CD4-positive, alpha-beta T cell treated with Interleukin-6 at 100 ng/mL for 8 hours (primary cell): ENCODE measurements at regions not wholly inside any gene's neighbourhood (a gene's known extent, or its start where the extent isn't known, plus 50 kb on each side); places are given as distances from the start of the nearest gene placed in this dataset.

Experiments used
- DNase-seq: peaks from one replicate; pipeline ENCODE4 v3.0.0-alpha.2; 2020; ENCODE audit warnings: mixed read lengths, low spot score

GRCh38 chr3:193847402-193847801 is 254.4 kb downstream of the OPA1 start:
- no peak for DNase-seq

- no peak for DNase-seq
These were observed 255.5 kb downstream of the OPA1 start for GRCh38 chr3:193848547-193848946.

DNA sequence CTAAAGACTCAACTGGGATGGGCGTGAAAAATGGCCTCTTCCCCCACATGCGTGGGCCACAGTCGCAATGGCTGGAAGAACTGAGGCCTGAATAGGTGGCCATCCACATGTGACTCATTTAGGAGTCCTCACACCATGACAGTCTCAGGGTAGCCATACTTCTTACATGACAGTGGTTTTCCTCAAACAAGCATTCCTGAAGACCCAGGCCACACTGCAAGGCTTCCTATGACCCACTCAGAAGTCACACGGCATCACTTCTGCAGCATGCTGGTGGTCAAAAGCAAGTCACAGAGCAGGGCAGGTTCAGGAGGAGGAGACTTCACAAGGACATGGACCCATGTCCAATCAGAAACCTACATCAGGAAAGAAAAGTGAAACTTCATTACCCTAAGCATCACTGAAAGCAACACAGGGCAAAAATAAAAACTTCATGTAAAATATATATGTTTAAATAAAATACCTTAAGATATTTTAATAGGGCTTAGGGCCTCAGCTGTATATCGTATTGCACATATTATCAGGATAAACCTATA is 257.1 kb downstream of the OPA1 start:
- DNase-seq = no peak

- DNase-seq = no peak
These were observed 258.4 kb downstream of the OPA1 start for GRCh38 chr3:193851428-193851847.

DNA sequence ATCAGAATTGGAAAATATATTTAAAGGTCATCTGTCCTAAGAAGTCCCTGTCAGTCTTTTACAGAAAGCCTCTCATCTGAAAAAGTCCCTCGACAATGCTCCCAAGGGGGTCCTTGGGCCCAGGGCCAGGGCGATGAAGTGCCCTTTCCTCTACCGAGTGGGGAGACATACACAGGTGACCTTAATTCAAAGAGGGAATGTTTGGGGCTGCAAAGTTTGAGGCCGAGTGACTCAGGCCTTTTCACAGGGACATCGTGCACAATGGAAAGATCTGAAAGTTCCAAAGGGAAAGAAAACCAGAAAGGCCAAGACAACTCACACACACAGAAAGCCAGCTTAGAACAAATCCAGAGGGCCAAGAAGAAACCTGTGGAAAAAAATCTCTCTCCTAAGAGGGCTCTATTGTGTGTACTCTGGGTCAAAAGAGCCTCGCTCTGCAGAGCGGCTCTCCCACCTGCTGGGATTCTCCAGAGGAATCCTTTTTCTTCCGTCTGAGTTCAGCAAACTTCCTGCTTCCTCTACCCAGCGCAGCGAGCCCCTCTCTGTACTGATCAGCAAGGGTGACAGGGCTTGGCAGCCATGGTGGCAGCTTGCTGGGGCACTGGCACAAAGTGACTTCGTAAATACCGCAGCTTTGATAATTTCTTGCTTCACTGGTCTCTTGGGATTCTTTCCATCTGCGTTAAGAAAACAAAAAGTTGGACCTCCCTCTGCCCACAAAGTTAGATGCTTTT is 259.1 kb downstream of the OPA1 start:
- DNase-seq = no peak

- no peak for DNase-seq
These were observed 259.9 kb downstream of the OPA1 start for GRCh38 chr3:193852901-193853300.

DNA sequence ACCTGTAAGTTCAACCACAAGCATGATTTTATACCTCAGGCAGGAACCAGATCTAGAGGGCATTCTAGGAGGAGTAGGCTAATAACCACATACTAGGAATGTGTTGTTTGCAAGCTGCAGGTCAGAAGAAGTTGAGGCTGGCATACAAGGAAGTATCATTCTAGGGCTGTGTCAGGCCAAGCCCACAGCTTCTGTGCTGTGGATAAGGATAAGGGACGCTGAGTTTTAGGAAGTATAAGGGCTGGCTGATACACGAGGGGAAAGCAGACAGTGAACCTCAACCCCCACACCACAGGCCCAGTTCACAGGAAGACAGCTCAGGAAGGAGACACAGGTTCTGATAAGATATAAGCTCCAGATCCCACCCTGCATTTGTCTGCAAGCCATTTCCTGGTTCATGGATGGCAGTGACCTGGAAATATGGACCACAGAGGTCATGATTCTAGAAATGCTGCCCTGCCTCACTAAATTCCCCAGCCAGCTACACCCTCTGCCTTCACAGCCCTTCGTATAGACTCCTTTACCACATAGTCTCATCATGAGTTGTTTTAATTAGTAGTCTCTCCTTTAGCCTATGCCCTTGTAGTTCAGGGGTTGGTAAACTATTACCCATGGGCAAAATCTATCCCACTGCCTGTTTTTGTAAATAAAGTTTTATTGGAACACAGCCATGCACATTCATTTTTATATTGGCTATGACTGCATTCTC is 260.7 kb downstream of the OPA1 start:
- no peak for DNase-seq

DNA sequence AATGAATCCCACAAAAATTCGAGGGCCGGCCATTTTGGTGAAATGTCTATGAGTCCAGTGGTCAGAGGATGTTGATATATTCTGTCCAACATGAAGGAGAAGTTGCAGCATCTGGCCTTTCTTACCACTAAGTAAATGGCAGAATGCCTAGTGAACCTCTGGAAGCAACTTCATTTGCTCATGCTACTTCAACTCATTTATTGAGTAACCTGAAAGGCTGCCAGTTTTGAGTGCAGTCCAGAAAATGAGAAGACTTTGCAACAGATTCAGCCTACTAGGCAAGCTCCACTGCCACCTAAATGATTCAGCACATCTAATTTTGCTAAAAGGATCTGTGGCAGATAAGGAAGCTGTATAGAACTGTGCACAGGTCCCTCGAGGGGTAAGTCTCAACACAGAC is 265.0 kb downstream of the OPA1 start:
- no peak for DNase-seq

DNA sequence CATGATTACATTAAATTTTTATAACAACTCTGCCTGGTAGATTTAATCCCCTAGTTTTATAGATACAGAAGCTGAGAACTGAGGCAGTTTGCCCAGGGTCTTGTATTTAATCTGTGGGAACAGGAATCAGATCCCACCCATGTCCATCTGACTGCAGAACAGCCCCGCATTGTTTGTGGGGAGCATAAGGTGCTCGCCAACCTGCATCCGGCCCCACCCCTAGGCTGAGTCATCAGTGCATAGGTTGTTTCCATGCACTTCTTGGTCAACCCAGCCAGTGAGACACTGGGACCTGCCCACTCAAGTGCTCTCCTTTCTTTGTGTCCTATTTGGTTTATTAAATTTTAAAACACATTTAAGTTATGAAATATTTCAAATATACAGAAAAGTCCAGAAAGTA is 266.2 kb downstream of the OPA1 start:
- no peak for DNase-seq

GRCh38 chr3:193861012-193861411 is 268.0 kb downstream of the OPA1 start:
- no peak for DNase-seq

DNA sequence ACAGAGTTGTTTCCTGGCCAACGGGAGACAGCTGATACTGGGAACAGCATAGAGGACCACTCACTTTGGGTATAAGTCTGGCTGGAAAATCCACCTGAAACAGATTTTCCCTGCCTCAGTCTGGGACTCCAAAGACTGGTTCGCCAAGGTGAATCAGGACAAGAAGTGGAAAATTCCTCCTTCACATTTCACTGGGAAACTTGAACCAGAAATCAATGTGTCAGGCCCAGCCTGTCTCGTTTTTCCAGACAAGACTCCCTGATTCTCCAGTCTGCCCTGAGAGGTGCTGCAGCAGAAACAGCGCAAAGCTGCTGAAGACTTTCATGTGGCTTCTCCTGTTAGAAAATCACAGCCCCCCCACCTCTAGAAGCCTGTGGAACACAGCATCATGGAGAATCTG is 269.8 kb downstream of the OPA1 start:
- DNase-seq = no peak

GRCh38 chr3:193863657-193864357 is 270.8 kb downstream of the OPA1 start:
- DNase-seq = no peak

GRCh38 chr3:193865339-193865738 is 270.6 kb upstream of the HES1 start:
- DNase-seq = no peak

DNA sequence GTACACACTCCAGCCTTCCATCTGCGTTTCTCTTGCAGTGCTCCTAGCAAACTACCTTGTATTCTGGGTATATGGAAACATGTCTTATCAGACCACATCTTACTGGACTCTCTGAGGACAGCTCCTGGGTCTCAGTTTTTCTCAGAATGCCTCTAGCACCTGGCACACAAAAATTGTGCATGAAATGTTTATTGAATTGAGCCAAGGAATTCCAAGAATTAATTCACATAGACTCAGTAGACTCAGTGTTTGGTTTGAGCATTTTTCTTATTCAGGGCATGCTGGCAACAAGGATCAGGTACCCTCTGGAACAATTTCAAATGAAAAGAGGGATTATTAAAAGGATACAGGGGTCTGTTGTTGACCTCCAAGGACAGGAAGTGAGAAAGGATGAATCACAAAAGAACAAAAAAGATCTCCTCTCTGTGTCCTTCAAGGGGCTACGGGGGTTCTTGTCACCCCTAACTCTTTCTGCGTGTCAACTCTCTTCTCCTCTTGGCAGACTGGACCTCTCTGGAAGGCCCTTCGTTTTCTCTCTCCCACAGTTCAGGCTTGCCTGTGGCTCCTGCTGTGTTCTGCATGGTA is 270.0 kb upstream of the HES1 start:
- DNase-seq = no peak

- DNase-seq = no peak
These were observed 267.4 kb upstream of the HES1 start for GRCh38 chr3:193868590-193868989.

DNA sequence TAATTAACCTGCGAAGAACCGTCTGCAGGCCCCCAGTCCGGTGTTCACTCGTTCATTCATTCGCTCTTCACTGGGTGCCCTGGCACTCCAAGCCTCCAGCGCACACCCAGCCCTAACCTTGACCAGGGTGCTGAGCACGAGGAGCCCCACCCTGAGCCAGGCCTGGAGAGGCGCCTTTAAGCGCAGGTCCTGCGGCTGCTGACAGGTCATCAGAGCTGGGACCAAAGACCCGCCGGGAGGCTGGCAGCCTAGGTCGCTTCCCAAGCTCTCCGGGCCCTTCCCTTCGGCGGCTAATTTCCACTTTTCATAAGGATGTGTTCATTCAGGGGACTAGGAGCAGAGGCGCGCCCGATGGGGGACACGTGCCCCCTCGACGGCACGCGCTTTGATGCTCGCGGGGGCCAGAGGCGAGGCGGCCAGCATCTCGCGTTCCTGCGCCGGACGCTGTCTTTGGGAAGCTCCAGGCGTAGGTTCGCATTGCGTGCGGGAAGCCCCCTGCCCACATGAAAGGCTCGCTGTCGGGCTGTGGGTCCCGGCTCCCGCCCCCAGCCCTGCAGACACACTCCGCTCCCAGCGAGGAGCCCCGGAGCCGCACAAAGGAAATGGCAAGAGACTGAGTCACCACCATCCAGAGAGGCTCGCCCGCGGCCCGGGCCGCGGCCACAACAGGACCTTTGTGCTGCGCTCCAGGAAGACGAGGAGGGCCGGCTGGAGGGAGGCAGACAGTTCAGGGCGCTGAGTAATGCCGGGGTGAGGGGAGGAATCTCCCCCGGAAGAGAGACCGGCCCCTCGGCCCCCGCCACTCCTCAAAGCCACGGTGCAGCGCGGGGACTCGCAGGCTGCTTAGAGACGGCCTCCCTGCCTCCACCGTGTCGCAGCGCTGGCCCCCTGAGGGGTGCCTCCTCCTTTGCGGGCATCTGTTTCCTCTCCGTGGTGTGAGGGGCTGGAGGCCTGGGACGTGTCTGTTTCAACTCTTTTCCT is 266.4 kb upstream of the HES1 start:
- DNase-seq = no peak

DNA sequence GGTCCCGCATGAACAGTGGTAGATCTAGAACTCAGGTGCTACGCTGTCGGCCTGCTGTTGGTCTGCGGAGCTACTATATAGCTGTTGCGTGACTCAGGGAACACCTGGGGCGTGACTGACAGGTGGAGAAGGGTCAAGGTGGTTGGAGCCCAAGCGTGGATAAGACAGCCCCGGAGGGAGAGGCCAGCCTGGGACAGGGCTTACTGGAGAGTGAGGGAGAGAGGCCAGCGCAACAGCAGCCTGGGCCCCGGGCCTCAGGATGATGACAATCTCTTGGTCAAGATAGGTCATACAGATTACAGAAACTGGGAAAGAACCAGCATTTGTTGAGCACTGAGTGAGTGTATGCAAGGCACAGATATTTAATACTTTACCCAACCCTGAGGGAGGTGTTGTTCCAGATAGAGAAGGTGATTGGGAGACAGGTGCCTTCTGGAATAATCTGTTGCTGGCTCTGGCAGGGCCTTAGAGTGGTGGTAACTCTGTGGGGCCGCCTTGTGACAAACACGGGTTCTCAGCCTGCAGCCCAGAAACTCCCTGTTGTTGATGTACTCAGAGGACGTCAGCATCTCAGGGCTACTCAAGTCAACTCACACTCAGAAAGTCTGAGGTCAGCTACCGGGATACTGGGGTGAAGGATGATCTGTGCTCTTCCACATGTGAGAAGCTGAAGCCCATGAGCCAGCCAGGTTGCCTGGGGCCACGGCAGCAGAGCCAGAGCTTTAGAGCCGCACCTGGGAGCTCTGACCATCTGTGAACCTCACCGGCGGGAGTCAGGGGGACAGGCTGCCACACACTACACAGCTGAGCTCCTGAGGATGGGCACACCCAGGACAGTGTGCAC is 265.4 kb upstream of the HES1 start:
- DNase-seq = no peak

DNA sequence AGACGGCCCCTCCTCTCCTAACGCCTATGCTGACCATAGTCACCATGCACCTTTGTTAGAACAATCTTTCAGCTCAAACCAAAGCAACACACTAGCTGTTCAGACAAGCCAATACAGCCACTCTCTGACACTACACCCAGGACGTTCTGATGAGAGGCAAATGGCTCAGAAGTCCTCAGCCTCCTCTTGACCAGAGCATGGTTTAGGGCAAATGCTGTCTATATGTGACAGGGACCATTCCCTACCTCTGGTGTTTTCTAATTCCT is 264.8 kb upstream of the HES1 start:
- DNase-seq = no peak

- no peak for DNase-seq
These were observed 263.6 kb upstream of the HES1 start for GRCh38 chr3:193872265-193872753.

- no peak for DNase-seq
These were observed 262.3 kb upstream of the HES1 start for GRCh38 chr3:193873426-193874201.
